ENCODE measurements at regions not wholly inside any gene's neighbourhood (a gene's known extent, or its start where the extent isn't known, plus 50 kb on each side); places are given as distances from the start of the nearest gene placed in this dataset.

DNA sequence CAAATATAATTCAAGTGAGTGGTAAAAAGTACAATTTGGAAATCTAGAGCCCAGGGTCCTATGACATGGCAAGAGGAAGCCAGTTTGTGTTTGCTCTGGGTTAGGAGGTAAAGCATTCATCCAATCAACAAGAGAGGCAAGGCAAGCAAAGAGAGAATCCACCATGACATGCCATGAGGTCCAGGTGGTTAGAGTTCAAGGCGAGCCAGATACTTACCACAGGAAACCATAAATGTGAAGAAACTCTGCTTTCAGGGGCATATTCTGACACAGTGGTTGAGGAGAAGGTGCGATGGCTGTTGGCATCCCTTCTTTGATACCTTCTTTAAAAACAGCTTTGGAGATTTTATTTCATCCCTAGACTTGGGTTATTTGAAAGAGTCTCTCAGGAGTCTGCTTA lies 193.8 kb upstream of the MAN1A1 start:
- no peak overlapping the region for H3K4me3 Mint-ChIP-seq (ENCODE audit: unreplicated experiment)
- H3K36me3 Mint-ChIP-seq (ENCODE audit: low read depth, unreplicated experiment): no peaks in the 10 kb centered on the region
- DNase-seq (ENCODE audit: low spot score): no peak
- no peaks in the 10 kb centered on the region for H3K4me1 Mint-ChIP-seq (ENCODE audit: unreplicated experiment)
- H3K27me3 Mint-ChIP-seq (ENCODE audit: unreplicated experiment): no peaks in the 10 kb centered on the region
- no peaks in the 10 kb centered on the region for H3K9me3 Mint-ChIP-seq (ENCODE audit: unreplicated experiment)
- no peak overlapping the region for H3K27ac Mint-ChIP-seq (ENCODE audit: unreplicated experiment)
- TF ChIP-seq, protein P1, sequence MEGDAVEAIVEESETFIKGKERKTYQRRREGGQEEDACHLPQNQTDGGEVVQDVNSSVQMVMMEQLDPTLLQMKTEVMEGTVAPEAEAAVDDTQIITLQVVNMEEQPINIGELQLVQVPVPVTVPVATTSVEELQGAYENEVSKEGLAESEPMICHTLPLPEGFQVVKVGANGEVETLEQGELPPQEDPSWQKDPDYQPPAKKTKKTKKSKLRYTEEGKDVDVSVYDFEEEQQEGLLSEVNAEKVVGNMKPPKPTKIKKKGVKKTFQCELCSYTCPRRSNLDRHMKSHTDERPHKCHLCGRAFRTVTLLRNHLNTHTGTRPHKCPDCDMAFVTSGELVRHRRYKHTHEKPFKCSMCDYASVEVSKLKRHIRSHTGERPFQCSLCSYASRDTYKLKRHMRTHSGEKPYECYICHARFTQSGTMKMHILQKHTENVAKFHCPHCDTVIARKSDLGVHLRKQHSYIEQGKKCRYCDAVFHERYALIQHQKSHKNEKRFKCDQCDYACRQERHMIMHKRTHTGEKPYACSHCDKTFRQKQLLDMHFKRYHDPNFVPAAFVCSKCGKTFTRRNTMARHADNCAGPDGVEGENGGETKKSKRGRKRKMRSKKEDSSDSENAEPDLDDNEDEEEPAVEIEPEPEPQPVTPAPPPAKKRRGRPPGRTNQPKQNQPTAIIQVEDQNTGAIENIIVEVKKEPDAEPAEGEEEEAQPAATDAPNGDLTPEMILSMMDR (IDR thresholded peaks at IDR 0.05; ENCODE audit: unreplicated experiment): no peak

DNA sequence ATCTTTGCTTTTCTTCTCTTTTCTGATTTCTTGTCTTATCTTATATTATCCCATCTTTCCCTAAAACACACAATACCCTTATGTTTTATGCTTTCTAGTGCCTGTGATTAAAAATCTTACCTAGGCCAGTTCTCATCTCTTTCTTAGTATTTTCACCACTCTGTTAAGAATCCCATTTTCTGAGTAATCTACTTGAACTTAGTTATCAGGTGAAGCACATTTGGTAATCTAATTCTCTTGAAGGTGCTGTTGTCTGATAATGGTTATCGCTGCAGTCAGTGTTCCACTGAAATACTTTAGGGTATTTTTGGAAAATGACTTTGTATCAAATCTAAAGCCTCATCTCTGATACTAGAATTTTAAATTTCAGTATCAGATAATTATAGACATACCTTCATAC lies 192.5 kb upstream of the MAN1A1 start:
- Mint-ChIP-seq H3K4me1 (ENCODE audit: unreplicated experiment) (no peaks in the 10 kb centered on the region), H3K27me3 (ENCODE audit: unreplicated experiment) (no peaks in the 10 kb centered on the region), H3K36me3 (ENCODE audit: low read depth, unreplicated experiment) (no peaks in the 10 kb centered on the region), H3K4me3 (ENCODE audit: unreplicated experiment) (no peak overlapping the region), H3K9me3 (ENCODE audit: unreplicated experiment) (no peaks in the 10 kb centered on the region), H3K27ac (ENCODE audit: unreplicated experiment) (no peak overlapping the region)
- no peak for DNase-seq (ENCODE audit: low spot score)
- TF ChIP-seq, protein P1 (IDR thresholded peaks at IDR 0.05; ENCODE audit: unreplicated experiment): no peak

DNA sequence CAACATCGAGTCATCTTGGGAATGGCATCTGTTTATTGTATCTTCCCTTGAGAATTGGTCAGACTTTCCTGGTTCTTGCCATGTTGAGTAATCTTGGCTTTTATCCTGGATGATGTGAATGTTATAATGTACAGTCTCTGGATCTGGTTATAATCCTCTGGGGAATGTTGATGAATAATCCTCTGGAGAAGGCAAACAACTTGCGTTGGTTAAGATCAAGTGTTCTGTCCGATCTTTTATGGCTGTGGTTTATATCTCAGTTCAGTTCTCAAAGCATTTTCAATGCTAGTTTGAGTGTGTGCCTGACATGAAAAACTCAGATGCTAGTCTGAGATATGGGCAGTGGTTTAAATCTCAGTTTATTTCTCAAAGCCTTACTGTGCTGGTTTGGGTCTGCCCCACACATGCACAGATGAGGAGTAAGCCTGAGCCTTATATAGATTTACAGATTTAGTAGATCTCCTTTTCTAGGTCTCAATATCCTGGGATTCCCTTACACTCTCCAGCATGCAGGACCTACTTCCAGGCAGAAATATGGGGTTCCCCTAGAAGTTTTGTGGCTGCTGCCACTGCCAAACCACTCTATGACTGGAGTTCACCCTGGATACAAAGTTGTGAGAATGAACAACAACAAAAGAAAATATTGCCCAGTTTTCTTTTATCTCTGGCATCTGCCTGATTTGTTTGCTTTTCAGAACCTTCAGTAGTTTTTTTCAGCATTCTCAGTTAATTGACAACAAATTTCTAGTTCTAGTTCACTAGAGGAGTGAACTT lies 191.8 kb upstream of the MAN1A1 start:
- TF ChIP-seq, protein P1 (IDR thresholded peaks at IDR 0.05; ENCODE audit: unreplicated experiment): no peak
- DNase-seq (ENCODE audit: low spot score): no peak
- no peak overlapping the region for H3K4me3 Mint-ChIP-seq (ENCODE audit: unreplicated experiment)
- H3K27ac Mint-ChIP-seq (ENCODE audit: unreplicated experiment): no peak overlapping the region
- no peaks in the 10 kb centered on the region for H3K27me3 Mint-ChIP-seq (ENCODE audit: unreplicated experiment)
- H3K9me3 Mint-ChIP-seq (ENCODE audit: unreplicated experiment): no peaks in the 10 kb centered on the region
- H3K36me3 Mint-ChIP-seq (ENCODE audit: low read depth, unreplicated experiment): no peaks in the 10 kb centered on the region
- H3K4me1 Mint-ChIP-seq (ENCODE audit: unreplicated experiment): no peaks in the 10 kb centered on the region

DNA sequence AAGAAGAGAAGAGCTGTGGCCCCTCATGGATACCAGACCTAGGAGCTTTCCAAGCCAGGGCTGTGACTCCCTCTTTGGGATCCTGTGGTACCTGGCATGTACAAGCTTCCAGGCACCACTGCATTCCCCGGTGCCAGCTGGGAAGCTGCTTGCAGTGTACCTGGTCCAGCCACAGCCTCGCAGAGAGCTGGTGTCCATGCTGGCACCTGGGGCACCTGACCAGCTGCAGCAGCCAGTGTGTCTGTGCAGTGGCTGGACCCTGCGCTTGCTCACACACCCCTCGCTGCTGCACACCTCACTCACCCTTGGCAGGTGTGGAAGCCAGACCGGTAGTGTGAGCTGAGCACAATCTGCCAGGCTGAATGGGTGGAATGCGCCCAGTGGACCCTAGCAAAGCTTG lies 190.9 kb upstream of the MAN1A1 start:
- H3K9me3 Mint-ChIP-seq (ENCODE audit: unreplicated experiment): no peaks in the 10 kb centered on the region
- no peak overlapping the region for H3K4me3 Mint-ChIP-seq (ENCODE audit: unreplicated experiment)
- no peaks in the 10 kb centered on the region for H3K27me3 Mint-ChIP-seq (ENCODE audit: unreplicated experiment)
- H3K27ac Mint-ChIP-seq (ENCODE audit: unreplicated experiment): no peak overlapping the region
- DNase-seq (ENCODE audit: low spot score): no peak
- no peaks in the 10 kb centered on the region for H3K36me3 Mint-ChIP-seq (ENCODE audit: low read depth, unreplicated experiment)
- TF ChIP-seq, protein P1 (IDR thresholded peaks at IDR 0.05; ENCODE audit: unreplicated experiment): no peak
- no peaks in the 10 kb centered on the region for H3K4me1 Mint-ChIP-seq (ENCODE audit: unreplicated experiment)

DNA sequence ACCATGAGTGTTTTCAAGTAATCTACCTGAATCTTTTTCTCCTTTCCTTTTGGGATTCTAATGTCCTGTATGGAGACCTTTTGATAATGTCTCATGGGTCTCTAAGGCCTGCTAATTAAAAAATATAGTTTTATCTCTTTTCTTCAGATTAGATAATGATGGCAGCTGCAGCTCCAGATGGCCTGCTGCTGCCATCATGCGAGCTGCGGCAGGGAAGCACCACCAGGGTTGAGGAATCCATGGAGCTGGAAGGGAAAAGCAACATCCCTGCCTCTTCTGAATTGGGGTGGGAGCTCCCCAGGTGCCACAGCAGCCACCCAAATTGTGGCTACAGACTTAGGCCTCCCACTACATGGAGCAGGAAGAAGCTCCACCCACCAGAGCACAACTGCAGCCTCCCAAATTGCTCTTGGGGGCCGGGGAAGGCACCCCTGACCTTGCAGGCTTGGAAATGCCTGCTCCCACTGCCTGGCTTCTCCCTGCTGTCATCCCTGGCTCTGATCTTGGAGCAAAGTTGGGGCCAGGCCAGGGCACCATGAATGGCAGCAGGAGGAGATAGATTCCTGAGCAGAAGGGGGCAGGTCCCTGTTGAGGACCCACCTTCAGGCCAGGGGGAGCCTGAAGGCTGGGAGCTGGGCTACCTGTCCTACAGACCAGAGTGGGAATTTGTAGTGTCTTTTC lies 189.6 kb upstream of the MAN1A1 start:
- no peaks in the 10 kb centered on the region for H3K9me3 Mint-ChIP-seq (ENCODE audit: unreplicated experiment)
- no peak overlapping the region for H3K27ac Mint-ChIP-seq (ENCODE audit: unreplicated experiment)
- H3K36me3 Mint-ChIP-seq (ENCODE audit: low read depth, unreplicated experiment): no peaks in the 10 kb centered on the region
- H3K4me1 Mint-ChIP-seq (ENCODE audit: unreplicated experiment): no peaks in the 10 kb centered on the region
- TF ChIP-seq, protein P1 (IDR thresholded peaks at IDR 0.05; ENCODE audit: unreplicated experiment): no peak
- peaks cover 2% of the 10 kb centered on the region for H3K27me3 Mint-ChIP-seq (ENCODE audit: unreplicated experiment)
- no peak overlapping the region for H3K4me3 Mint-ChIP-seq (ENCODE audit: unreplicated experiment)
- no peak for DNase-seq (ENCODE audit: low spot score)

All from endothelial cell (in vitro differentiated cells).